ENCODE measurements at regions not wholly inside any gene's neighbourhood (a gene's known extent, or its start where the extent isn't known, plus 50 kb on each side); places are given as distances from the start of the nearest gene placed in this dataset.

GRCh38 chr5:92401492-92401891 lies 1018.4 kb upstream of the ARRDC3 start:
- ATAC-seq (no peak), DNase-seq (no peak)
- Histone ChIP-seq H3K4me1 (no peaks in the 10 kb centered on the region), H3K27me3 (ENCODE audit: low read depth) (no peaks in the 10 kb centered on the region), H3K9me3 (no peaks in the 10 kb centered on the region), H3K27ac (no peak overlapping the region), H3K4me3 (no peak overlapping the region), H3K36me3 (no peaks in the 10 kb centered on the region)
- intact Hi-C loops (cut with DNase I), result no loop called here
- no peak for TF ChIP-seq CTCF (IDR thresholded peaks at IDR 0.05)

DNA sequence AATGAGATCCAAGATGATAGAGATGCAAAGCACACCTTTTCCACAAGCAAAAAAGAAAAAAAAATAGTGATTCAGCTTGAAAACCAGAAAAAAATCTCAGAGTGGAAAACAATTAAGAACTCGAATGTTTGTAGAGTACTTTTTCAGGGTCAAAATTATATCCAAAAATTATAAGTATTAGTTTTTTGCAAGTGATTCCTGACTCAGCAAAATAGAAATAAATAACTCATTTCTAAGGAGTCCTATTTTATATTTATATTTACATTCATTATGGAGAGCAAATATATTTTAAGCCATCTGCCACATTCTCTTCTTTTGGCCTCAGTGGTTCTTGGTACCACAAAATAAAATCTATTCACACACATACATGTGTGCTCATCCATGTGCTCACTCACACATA lies 1011.8 kb upstream of the ARRDC3 start:
- TF ChIP-seq CTCF (IDR thresholded peaks at IDR 0.05), result no peak
- H3K27ac ChIP-seq, result no peak overlapping the region
- no peak overlapping the region for H3K4me3 ChIP-seq
- intact Hi-C loops (cut with DNase I), result no loop called here
- ATAC-seq, result no peak
- H3K4me1 ChIP-seq, result no peaks in the 10 kb centered on the region
- H3K9me3 ChIP-seq, result no peaks in the 10 kb centered on the region
- no peak for DNase-seq
- H3K36me3 ChIP-seq, result no peaks in the 10 kb centered on the region
- no peaks in the 10 kb centered on the region for H3K27me3 ChIP-seq (ENCODE audit: low read depth)

DNA sequence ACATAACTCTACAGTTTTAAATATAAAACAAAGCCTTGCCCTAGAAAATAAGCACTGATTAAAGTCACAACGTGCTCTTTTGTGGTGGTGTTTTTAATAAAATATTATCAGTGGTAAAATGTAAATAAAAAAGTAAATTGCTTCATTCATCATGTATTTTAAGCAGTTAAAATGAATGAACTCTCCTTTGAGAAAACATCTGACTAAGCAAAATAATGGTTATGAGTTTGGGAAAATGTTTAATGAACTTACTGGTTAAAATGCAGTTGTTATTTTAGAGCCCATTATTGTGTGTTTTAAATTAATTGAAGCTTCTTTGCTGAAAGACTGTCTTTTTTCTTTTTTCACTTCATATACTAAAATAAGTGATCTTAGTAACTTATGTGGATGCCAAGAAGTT lies 1007.5 kb upstream of the ARRDC3 start:
- intact Hi-C loops (cut with DNase I), result no loop called here
- no peaks in the 10 kb centered on the region for H3K4me1 ChIP-seq

DNA sequence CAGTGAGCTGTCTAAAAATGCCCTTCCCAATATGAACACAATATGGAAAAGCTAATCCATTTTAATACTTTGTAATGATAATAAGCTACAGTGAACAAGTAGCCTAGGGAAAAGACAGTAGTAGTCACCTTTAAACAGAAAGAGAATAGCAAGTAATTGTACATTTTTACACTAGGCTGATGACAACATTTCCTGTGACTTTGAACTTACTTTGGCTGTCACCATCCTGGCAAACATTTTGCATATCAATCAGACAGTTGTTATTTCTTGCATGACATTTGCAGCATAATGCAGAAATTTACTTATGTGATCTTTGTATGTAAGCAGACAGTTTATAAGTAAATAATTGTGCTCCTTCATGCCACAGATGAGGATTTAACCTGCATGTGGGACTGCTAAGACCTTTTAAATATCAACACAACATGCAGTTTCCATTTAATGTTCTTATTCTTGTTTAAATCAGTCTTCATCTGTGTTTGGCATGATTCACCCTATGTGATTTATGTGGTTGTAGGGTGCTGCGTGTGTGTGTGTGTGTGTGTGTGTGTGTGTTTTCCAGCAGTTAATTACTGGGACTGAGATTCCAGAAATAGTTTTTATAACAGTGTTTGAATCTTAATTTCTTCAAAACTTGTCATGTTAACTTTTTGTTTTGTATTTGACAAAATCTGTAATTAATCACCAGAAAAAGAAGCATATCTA lies 997.1 kb upstream of the ARRDC3 start:
- intact Hi-C loops (cut with DNase I), result no loop called here
- Histone ChIP-seq H3K36me3 (no peaks in the 10 kb centered on the region), H3K27me3 (ENCODE audit: low read depth) (no peaks in the 10 kb centered on the region), H3K4me1 (no peaks in the 10 kb centered on the region), H3K9me3 (no peaks in the 10 kb centered on the region), H3K4me3 (no peak overlapping the region), H3K27ac (no peak overlapping the region)
- DNase-seq (no peak), ATAC-seq (no peak)
- no peak for TF ChIP-seq CTCF (IDR thresholded peaks at IDR 0.05)

More for the DNA sequence above, 1007.5 kb upstream of the ARRDC3 start:
- ATAC-seq, result no peak
- no peak for DNase-seq
- H3K4me3 ChIP-seq, result no peak overlapping the region
- no peak overlapping the region for H3K27ac ChIP-seq
- H3K36me3 ChIP-seq, result no peaks in the 10 kb centered on the region
- no peaks in the 10 kb centered on the region for H3K9me3 ChIP-seq
- no peak for TF ChIP-seq CTCF (IDR thresholded peaks at IDR 0.05)
- no peaks in the 10 kb centered on the region for H3K27me3 ChIP-seq (ENCODE audit: low read depth)

DNA sequence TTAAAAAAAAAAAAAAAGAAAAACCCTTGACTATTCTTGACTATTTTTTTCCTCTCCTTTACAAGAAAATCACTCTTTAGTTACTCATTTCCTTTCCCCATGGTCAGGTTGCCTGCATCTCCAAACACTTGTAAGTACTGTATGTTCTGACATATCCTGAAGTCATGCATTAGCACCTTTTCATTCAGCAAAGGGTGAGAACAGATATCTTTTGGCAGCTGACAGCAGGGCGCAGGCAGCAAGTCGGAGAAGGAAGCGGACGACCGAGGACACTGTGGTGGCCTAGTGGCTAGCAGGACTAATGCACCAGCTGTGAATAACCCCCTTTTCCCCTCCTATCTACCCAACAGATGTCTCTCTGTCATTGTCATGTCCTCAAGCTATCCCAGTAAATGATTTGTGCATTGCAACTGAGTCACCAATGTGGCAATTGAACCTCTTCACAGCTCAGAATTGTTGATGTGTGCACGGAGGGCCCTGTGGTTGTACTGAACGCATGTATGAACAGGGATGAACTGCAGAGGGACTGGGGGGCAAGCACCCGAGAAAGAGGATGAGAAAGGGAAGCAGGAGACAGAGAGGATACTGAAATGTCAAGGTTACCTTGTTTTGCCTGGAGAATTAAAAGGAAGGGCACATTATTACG lies 996.0 kb upstream of the ARRDC3 start:
- Histone ChIP-seq H3K27ac (no peak overlapping the region), H3K4me3 (no peak overlapping the region), H3K9me3 (no peaks in the 10 kb centered on the region), H3K36me3 (no peaks in the 10 kb centered on the region), H3K27me3 (ENCODE audit: low read depth) (no peaks in the 10 kb centered on the region), H3K4me1 (no peaks in the 10 kb centered on the region)
- no peak for TF ChIP-seq CTCF (IDR thresholded peaks at IDR 0.05)
- intact Hi-C loops (cut with DNase I), result no loop called here
- ATAC-seq, result no peak
- DNase-seq, result no peak

All from lower lobe of right lung (tissue), 2 donors.